GM13976 (cell line): ENCODE measurements at regions not wholly inside any gene's neighbourhood (a gene's known extent, or its start where the extent isn't known, plus 50 kb on each side); places are given as distances from the start of the nearest gene placed in this dataset.

Experiments used
- DNase-seq: peaks from one replicate; pipeline ENCODE4 v3.0.0; 2012; ENCODE audit warnings: low spot score
- CTCF ChIP-seq: IDR thresholded peaks from 2 replicates; pipeline ENCODE4 v1.5.1; 2012; ENCODE audit warnings: borderline replicate concordance, mild to moderate bottlenecking; ENCODE audit not compliant: insufficient read depth; ENCODE audit errors: extremely low read depth, missing control alignments, control extremely low read depth
- in situ Hi-C: fragments of 300-500 bp; cut with MboI; formaldehyde crosslinking; loops from one replicate; pipeline ENCODE4 v1.12.0; 2022; ENCODE audit warnings: low sequenced_read_pairs, mixed read lengths, inconsistent platforms; ENCODE audit not compliant: unreplicated experiment

GRCh38 chr18:75928706-75929105 is 501.2 kb upstream of the SMIM21 start:
- in situ Hi-C loops, result no loop called here
- no peak for DNase-seq

GRCh38 chr18:75927791-75928190 is 500.3 kb upstream of the SMIM21 start:
- DNase-seq, result no peak
- in situ Hi-C loops, result no loop called here
- no peak for TF ChIP-seq CTCF

More at GRCh38 chr18:75928706-75929105, 501.2 kb upstream of the SMIM21 start:
- TF ChIP-seq CTCF, result no peak

GRCh38 chr18:75926811-75927210 is 499.3 kb upstream of the SMIM21 start:
- DNase-seq, result no peak
- in situ Hi-C loops, result no loop called here
- no peak for TF ChIP-seq CTCF

GRCh38 chr18:75923169-75923568 is 495.7 kb upstream of the SMIM21 start:
- DNase-seq, result no peak
- in situ Hi-C loops, result no loop called here
- TF ChIP-seq CTCF, result no peak

- TF ChIP-seq CTCF, result no peak
- in situ Hi-C loops, result no loop called here
- DNase-seq, result no peak
These were observed 489.1 kb upstream of the SMIM21 start for GRCh38 chr18:75916624-75916982.

GRCh38 chr18:75915941-75916623 is 488.6 kb upstream of the SMIM21 start:
- no peak for DNase-seq
- in situ Hi-C loops, result no loop called here
- no peak for TF ChIP-seq CTCF
